ENCODE measurements at regions not wholly inside any gene's neighbourhood (a gene's known extent, or its start where the extent isn't known, plus 50 kb on each side); places are given as distances from the start of the nearest gene placed in this dataset.

DNA sequence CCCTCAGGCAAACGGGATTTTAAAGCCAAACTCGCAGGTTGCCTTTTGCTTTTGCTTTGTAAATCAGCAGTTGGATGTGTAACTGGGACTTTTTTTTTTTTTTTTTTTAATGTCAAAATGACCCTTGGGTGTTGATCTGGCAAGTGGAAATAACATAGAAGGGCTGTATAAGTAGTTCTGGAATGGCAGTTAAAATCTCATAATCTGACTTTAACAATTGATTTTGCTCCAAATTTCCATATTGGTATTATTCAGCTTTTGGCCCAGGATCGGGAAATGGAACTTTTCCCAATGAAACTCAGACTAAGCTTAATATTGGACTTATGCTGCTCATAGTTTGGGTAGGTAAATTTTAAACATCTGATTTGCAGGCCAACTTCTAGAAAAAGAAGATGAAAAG, 346.8 kb upstream of the NUDT12 start:
- TF ChIP-seq, protein P1, sequence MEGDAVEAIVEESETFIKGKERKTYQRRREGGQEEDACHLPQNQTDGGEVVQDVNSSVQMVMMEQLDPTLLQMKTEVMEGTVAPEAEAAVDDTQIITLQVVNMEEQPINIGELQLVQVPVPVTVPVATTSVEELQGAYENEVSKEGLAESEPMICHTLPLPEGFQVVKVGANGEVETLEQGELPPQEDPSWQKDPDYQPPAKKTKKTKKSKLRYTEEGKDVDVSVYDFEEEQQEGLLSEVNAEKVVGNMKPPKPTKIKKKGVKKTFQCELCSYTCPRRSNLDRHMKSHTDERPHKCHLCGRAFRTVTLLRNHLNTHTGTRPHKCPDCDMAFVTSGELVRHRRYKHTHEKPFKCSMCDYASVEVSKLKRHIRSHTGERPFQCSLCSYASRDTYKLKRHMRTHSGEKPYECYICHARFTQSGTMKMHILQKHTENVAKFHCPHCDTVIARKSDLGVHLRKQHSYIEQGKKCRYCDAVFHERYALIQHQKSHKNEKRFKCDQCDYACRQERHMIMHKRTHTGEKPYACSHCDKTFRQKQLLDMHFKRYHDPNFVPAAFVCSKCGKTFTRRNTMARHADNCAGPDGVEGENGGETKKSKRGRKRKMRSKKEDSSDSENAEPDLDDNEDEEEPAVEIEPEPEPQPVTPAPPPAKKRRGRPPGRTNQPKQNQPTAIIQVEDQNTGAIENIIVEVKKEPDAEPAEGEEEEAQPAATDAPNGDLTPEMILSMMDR (IDR thresholded peaks at IDR 0.05; ENCODE audit: extremely low read depth, insufficient read depth, missing control alignments), result no peak
- in situ Hi-C loops (cut with MboI; ENCODE audit: low pct_unique_long_range_greater_than_20kb, low sequenced_read_pairs, unreplicated experiment), result no loop called here
- DNase-seq (ENCODE audit: low spot score), result no peak

DNA sequence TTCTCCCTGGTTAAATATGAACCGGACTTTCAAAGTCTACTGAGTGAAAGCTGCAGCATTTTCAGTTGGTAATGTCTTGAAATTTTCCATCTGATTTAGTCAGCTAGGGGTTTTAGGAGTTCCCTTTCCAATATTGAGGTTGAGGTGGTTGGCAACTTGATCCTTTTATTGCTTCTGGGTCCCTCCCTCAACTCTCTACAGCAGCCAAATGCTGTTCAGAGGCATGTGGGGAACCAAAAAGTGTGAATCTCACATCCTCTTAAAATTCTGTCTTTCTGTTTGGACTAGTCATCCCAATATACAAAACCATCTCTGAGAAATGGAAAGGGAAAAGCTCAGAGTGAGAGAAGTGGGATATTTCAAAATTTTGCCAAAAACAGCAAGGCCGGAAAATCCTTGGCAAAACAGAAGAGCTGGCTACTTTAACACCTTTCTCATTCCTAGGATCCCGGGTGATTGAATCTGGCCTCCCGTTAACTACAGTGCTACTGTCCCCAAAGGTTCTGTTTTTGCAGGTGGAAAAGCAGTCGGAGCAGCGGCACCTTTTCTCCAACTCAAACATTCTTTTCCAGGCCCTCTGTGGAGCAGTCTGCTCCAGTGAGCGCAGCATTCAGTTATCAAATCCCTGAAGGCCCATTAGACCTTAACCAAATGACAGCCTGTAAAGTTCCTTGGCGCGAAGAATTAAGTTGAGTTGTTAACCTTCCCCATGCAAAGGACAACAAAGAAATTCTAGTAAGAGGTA, 345.9 kb upstream of the NUDT12 start:
- in situ Hi-C loops (cut with MboI; ENCODE audit: low pct_unique_long_range_greater_than_20kb, low sequenced_read_pairs, unreplicated experiment), result no loop called here
- no peak for DNase-seq (ENCODE audit: low spot score)
- TF ChIP-seq, protein P1 (IDR thresholded peaks at IDR 0.05; ENCODE audit: extremely low read depth, insufficient read depth, missing control alignments), result no peak

DNA sequence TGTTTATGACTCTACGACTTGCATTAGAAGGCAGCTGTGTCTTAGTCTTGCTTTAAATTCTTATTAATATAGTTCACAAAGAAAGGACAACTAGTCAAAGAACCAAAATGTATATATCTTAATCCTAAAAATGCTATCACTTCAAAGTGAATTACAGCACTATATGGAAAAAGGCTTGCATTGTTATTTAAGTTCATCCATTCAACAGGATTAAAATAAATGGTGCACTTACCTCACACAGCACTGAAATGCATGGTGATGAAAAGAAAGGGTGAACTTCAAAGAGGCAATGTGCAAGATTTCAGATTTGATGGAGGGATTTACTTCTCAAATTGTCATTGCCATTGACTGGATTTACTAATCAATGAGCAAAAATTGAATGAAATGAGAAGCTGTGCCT, 344.4 kb upstream of the NUDT12 start:
- in situ Hi-C loops (cut with MboI; ENCODE audit: low pct_unique_long_range_greater_than_20kb, low sequenced_read_pairs, unreplicated experiment), result no loop called here
- TF ChIP-seq, protein P1 (IDR thresholded peaks at IDR 0.05; ENCODE audit: extremely low read depth, insufficient read depth, missing control alignments), result no peak

DNA sequence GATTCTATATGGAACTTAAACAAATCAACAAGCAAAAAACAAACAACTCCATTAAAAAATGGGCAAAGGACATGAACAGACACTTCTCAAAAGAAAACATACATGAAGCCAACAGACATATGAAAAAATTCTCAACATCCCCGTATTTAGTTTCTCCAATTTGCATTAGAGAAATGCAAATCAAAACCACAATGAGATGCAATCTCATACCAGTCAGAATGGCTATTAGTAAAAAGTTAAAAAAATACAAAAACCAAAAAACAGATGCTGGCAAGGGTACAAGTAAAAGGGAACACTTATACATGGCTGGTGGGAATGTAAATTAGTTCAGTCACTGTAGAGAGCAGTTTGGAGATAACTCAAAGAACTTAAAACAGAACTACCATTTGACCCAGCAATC, 342.1 kb upstream of the NUDT12 start:
- no peak for DNase-seq (ENCODE audit: low spot score)
- TF ChIP-seq, protein P1 (IDR thresholded peaks at IDR 0.05; ENCODE audit: extremely low read depth, insufficient read depth, missing control alignments), result no peak
- in situ Hi-C loops (cut with MboI; ENCODE audit: low pct_unique_long_range_greater_than_20kb, low sequenced_read_pairs, unreplicated experiment), result no loop called here

More for the DNA sequence above, 344.4 kb upstream of the NUDT12 start:
- DNase-seq (ENCODE audit: low spot score), result no peak

DNA sequence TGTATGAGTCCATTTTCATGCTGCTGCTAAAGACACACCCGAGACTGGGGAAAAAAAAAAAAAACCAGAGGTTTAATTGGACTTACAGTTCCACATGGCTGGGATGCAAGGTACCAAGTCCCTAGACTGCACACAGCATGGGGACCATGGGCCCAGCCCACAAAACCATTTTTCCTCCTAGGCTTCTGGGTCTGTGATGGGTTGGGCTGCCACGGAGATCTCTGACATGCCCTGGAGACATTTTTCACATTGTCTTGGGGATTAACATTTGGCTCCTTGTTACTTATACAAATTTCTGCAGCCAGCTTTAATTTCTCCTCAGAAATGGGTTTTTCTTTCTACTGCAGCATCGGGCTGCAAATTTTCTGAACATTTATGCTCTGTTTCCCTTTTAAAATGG, 340.3 kb upstream of the NUDT12 start:
- DNase-seq (ENCODE audit: low spot score), result no peak
- in situ Hi-C loops (cut with MboI; ENCODE audit: low pct_unique_long_range_greater_than_20kb, low sequenced_read_pairs, unreplicated experiment), result no loop called here
- TF ChIP-seq, protein P1 (IDR thresholded peaks at IDR 0.05; ENCODE audit: extremely low read depth, insufficient read depth, missing control alignments), result no peak

DNA sequence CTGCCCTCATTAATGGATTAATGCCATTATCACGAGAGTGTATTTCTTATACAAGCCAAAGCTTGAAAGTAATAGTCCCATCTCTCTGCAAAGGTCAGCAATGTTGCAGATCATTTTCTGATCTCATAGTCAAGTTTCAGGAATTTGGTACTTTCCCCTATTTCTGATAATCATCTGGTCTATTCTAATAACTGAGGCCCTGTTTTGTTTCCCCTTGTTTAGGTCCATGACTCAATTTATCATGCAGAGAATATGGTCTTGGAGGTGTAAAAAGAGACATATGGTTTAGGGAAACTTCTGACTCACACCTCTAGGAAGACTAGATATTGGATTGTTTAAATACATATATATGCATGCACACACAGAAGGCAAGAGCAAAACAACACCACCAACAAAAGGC, 339.3 kb upstream of the NUDT12 start:
- DNase-seq (ENCODE audit: low spot score), result no peak
- TF ChIP-seq, protein P1 (IDR thresholded peaks at IDR 0.05; ENCODE audit: extremely low read depth, insufficient read depth, missing control alignments), result no peak
- in situ Hi-C loops (cut with MboI; ENCODE audit: low pct_unique_long_range_greater_than_20kb, low sequenced_read_pairs, unreplicated experiment), result no loop called here
